ENCODE measurements at regions not wholly inside any gene's neighbourhood (a gene's known extent, or its start where the extent isn't known, plus 50 kb on each side); places are given as distances from the start of the nearest gene placed in this dataset.
A peak's percentile ranks its signal among the peaks of the same experiment; 100 is the strongest.

- TF ChIP-seq TCF12 (IDR thresholded peaks at IDR 0.05; ENCODE audit: low read depth): no peak
- no peak for TF ChIP-seq CEBPB (IDR thresholded peaks at IDR 0.05)
- no peak for TF ChIP-seq NFIC (IDR thresholded peaks at IDR 0.05)
- TF ChIP-seq CREB1 (IDR thresholded peaks at IDR 0.05; ENCODE audit: low read depth): no peak
- TF ChIP-seq EGR1 (IDR thresholded peaks at IDR 0.05): no peak
- TF ChIP-seq USF1 (IDR thresholded peaks at IDR 0.05): no peak
- TF ChIP-seq TEAD4 (IDR thresholded peaks at IDR 0.05): no peak
- no peak for TF ChIP-seq YY1 (IDR thresholded peaks at IDR 0.05; ENCODE audit: low read depth)
- no peak for TF ChIP-seq TAF1 (IDR thresholded peaks at IDR 0.05; ENCODE audit: low read depth)
Measured at GRCh38 chr7:91780521-91780920, 100.0 kb downstream of the MTERF1 start.

GRCh38 chr7:91784469-91784868 is 96.0 kb downstream of the MTERF1 start:
- TF ChIP-seq ZBTB7A (IDR thresholded peaks at IDR 0.05; ENCODE audit: low read depth) (no peak), YY1 (IDR thresholded peaks at IDR 0.05; ENCODE audit: low read depth) (no peak), RAD21 (IDR thresholded peaks at IDR 0.05; ENCODE audit: low read depth) (peak; percentile 64), NFIC (IDR thresholded peaks at IDR 0.05) (no peak)

- no peak for TF ChIP-seq EP300 (IDR thresholded peaks at IDR 0.05; ENCODE audit: borderline replicate concordance)
- TF ChIP-seq YY1 (IDR thresholded peaks at IDR 0.05; ENCODE audit: low read depth): no peak
- TF ChIP-seq EGR1 (IDR thresholded peaks at IDR 0.05): no peak
- no peak for TF ChIP-seq REST (IDR thresholded peaks at IDR 0.05; ENCODE audit: low read depth)
- no peak for TF ChIP-seq MAX (IDR thresholded peaks at IDR 0.05)
Measured at GRCh38 chr7:91787931-91788330, 92.6 kb downstream of the MTERF1 start.

- TF ChIP-seq EGR1 (IDR thresholded peaks at IDR 0.05) (no peak), TAF1 (IDR thresholded peaks at IDR 0.05; ENCODE audit: low read depth) (no peak), REST (IDR thresholded peaks at IDR 0.05; ENCODE audit: low read depth) (no peak), TEAD4 (IDR thresholded peaks at IDR 0.05) (no peak), CREB1 (IDR thresholded peaks at IDR 0.05; ENCODE audit: low read depth) (no peak), RAD21 (IDR thresholded peaks at IDR 0.05; ENCODE audit: low read depth) (no peak), USF1 (IDR thresholded peaks at IDR 0.05) (no peak), NFIC (IDR thresholded peaks at IDR 0.05) (no peak), YY1 (IDR thresholded peaks at IDR 0.05; ENCODE audit: low read depth) (no peak), EP300 (IDR thresholded peaks at IDR 0.05; ENCODE audit: borderline replicate concordance) (no peak), FOXM1 (IDR thresholded peaks at IDR 0.05; ENCODE audit: borderline replicate concordance, low read depth) (no peak), MAX (IDR thresholded peaks at IDR 0.05) (no peak), ZBTB7A (IDR thresholded peaks at IDR 0.05; ENCODE audit: low read depth) (no peak)
Measured at GRCh38 chr7:91789086-91789485, 91.4 kb downstream of the MTERF1 start.

- TF ChIP-seq YY1 (IDR thresholded peaks at IDR 0.05; ENCODE audit: low read depth): no peak
- TF ChIP-seq TCF12 (IDR thresholded peaks at IDR 0.05; ENCODE audit: low read depth): no peak
- TF ChIP-seq NFIC (IDR thresholded peaks at IDR 0.05): no peak
- no peak for TF ChIP-seq FOXM1 (IDR thresholded peaks at IDR 0.05; ENCODE audit: borderline replicate concordance, low read depth)
- no peak for TF ChIP-seq ZBTB7A (IDR thresholded peaks at IDR 0.05; ENCODE audit: low read depth)
- no peak for TF ChIP-seq TAF1 (IDR thresholded peaks at IDR 0.05; ENCODE audit: low read depth)
- no peak for TF ChIP-seq USF1 (IDR thresholded peaks at IDR 0.05)
- no peak for TF ChIP-seq EGR1 (IDR thresholded peaks at IDR 0.05)
- no peak for TF ChIP-seq CREB1 (IDR thresholded peaks at IDR 0.05; ENCODE audit: low read depth)
- no peak for TF ChIP-seq EP300 (IDR thresholded peaks at IDR 0.05; ENCODE audit: borderline replicate concordance)
- no peak for TF ChIP-seq RAD21 (IDR thresholded peaks at IDR 0.05; ENCODE audit: low read depth)
- no peak for TF ChIP-seq REST (IDR thresholded peaks at IDR 0.05; ENCODE audit: low read depth)
Measured at GRCh38 chr7:91789558-91789957, 90.9 kb downstream of the MTERF1 start.

Measured in Ishikawa (cell line).